Transverse colon (tissue), 4 donors: ENCODE measurements at regions not wholly inside any gene's neighbourhood (a gene's known extent, or its start where the extent isn't known, plus 50 kb on each side); places are given as distances from the start of the nearest gene placed in this dataset.

ENCODE experiments used
- DNase-seq: peaks from one replicate; pipeline ENCODE4 v3.0.0-alpha.2; 2019
- H3K27ac ChIP-seq, 4 donors: fragments of 200-600 bp; sonication (generic); 2 replicates each; pipeline ENCODE4 v1.5.1; 2016 to 2018; ENCODE audit warnings: inconsistent platforms in 4 of 4
- H3K27me3 ChIP-seq: fragments of 200-600 bp; sonication (generic); 2 replicates; pipeline ENCODE4 v1.5.1; 2017; ENCODE audit warnings: inconsistent platforms
- H3K36me3 ChIP-seq, 4 donors: fragments of 200-600 bp; sonication (generic); 2 replicates each; pipeline ENCODE4 v1.5.1; 2017 to 2019; ENCODE audit warnings: inconsistent platforms in 4 of 4
- H3K4me1 ChIP-seq, 4 donors: fragments of 200-600 bp; sonication (generic); 2 replicates each; pipeline ENCODE4 v1.5.1; 2017 to 2020; ENCODE audit warnings: inconsistent platforms in 4 of 4
- H3K4me3 ChIP-seq, 4 donors: fragments of 200-600 bp; sonication (generic); 1 replicate in 1 of 4; 2 replicates in 3 of 4; pipeline versions ENCODE4 v1.5.1 to v1.6.1; 2017 to 2019; ENCODE audit warnings: inconsistent platforms in 4 of 4
- H3K9me3 ChIP-seq, 2 donors: fragments of 200-600 bp; sonication (generic); 2 replicates each; pipeline ENCODE4 v1.5.1; 2017 to 2019; ENCODE audit warnings: inconsistent platforms in 2 of 2
- EP300 ChIP-seq: sonication (generic); formaldehyde crosslinking; IDR thresholded peaks from one replicate; pipeline ENCODE4 v1.6.1; 2017; ENCODE audit warnings: antibody characterized with exemption, low read depth
- POLR2A ChIP-seq: fragments of 450-650 bp; IDR thresholded peaks from one replicate; pipeline ENCODE4 v1.6.1; 2016; ENCODE audit warnings: antibody characterized with exemption, mild to moderate bottlenecking, moderate library complexity
- POLR2AphosphoS5 ChIP-seq, 3 donors: sonication (generic); formaldehyde crosslinking; IDR thresholded peaks; one replicate each; pipeline ENCODE4 v1.6.1; 2016; ENCODE audit warnings: antibody characterized with exemption in 3 of 3
- WGBS, 2 donors: methylation state at CpG; one replicate each; pipeline ENCODE4 v1.1.5; 2018; ENCODE audit warnings: low coverage in 1 of 2; 5-methylcytosine and 5-hydroxymethylcytosine counted together
- in situ Hi-C, 4 donors: fragments of 200-750 bp; cut with MboI; loops; one replicate each; pipeline versions ENCODE4 v1.15.0 to v1.15.1; 2017; ENCODE audit warnings: low sequenced_read_pairs in 3 of 4, low pct_ligation_motif_present in 1 of 4, low pct_unique_long_range_greater_than_20kb in 1 of 4
- intact Hi-C: fragments of 100-400 bp; cut with DNase I; formaldehyde crosslinking; loops from one replicate; pipeline ENCODE4 v1.15.1; 2023; ENCODE audit warnings: low total_unique reads
- TF ChIP-seq, protein P1 (sequence below), 5 experiments: fragments of 200-600 bp in 3 of 5; fragments of 450-650 bp in 2 of 5; sonication (generic) in 3 of 5; IDR thresholded peaks; 1 replicate in 2 of 5; 2 replicates in 3 of 5; pipeline ENCODE4 v1.5.1; 2016 to 2017; ENCODE audit warnings: antibody characterized with exemption in 5 of 5, inconsistent platforms in 3 of 5, mild to moderate bottlenecking in 2 of 5, moderate library complexity in 1 of 5

DNA sequence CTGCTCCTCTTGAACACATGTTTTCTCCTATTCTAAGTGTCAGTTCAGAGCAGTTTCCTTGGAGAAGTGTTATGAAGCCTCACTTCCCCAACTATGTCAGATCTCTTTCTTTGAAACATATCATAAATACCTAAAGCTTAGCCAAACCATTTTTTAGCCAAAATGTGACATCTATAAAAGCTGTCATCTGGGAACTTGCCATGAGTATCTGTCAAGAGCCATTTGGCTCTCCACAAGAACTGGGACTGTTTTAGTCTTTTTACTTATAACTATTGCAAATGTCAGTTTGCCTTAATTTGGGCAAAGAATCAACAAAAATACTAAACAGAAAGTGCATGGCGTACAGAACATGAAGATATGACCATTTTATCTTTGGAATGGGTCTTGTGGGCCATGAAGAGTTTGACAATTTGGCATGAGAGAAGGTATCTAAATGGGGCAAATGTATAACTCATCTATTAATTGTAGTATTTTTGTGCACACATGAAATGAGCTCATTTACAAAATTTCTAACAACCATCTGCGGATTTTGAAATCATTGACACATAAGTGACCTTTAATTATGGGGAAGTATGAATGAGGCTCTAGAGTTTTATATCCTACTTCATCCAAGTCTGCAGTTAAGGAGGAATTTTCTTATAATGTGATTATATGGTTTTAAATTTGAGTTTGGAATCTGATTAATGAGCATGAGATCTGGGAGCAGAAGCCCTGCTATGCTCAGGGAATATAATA, 129.1 kb upstream of the PACRGL start:
- H3K4me3 ChIP-seq = no peak overlapping the region
- H3K4me1 ChIP-seq = no peaks in the 10 kb centered on the region
- intact Hi-C loops (no loop called here), in situ Hi-C loops (loop anchor here in 1 of 4 donors (25.0 kb wide), 1 partner anchor 116 kb away; no protein-coding TSS in a partner anchor)
- TF ChIP-seq POLR2A (no peak), EP300 (no peak), POLR2AphosphoS5 (IDR thresholded peaks at IDR 0.05) (no peak)
- TF ChIP-seq, protein P1, sequence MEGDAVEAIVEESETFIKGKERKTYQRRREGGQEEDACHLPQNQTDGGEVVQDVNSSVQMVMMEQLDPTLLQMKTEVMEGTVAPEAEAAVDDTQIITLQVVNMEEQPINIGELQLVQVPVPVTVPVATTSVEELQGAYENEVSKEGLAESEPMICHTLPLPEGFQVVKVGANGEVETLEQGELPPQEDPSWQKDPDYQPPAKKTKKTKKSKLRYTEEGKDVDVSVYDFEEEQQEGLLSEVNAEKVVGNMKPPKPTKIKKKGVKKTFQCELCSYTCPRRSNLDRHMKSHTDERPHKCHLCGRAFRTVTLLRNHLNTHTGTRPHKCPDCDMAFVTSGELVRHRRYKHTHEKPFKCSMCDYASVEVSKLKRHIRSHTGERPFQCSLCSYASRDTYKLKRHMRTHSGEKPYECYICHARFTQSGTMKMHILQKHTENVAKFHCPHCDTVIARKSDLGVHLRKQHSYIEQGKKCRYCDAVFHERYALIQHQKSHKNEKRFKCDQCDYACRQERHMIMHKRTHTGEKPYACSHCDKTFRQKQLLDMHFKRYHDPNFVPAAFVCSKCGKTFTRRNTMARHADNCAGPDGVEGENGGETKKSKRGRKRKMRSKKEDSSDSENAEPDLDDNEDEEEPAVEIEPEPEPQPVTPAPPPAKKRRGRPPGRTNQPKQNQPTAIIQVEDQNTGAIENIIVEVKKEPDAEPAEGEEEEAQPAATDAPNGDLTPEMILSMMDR (IDR thresholded peaks at IDR 0.05) = no peak
- 80 to 82% methylated on average over 2 of the region's 2 CpGs for WGBS, 2 donors
- H3K9me3 ChIP-seq = no peaks in the 10 kb centered on the region
- no peaks in the 10 kb centered on the region for H3K27me3 ChIP-seq
- no peak for DNase-seq
- H3K27ac ChIP-seq = no peak overlapping the region
- no peaks in the 10 kb centered on the region for H3K36me3 ChIP-seq

DNA sequence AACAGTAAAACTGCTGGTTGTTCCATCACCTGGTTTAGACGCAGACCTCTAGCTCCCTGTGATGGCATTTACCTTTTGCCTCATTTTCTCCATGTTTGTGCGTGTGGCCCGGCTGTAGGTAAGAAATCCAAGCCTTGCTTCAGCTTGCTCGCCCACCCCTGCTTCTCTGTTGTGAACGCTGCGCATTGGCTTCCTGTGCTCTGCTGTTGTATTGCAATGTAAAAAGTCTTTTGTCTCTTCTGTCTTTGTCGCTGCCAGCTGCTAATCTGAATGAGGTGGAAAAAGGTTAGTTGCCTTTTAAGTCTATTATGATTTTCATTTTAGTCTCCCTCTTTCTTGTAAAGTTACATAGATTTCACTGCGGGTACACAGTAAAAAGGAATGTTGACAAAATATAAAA, 127.3 kb upstream of the PACRGL start:
- no peak overlapping the region for H3K27ac ChIP-seq
- no peak for DNase-seq
- 88 to 89% methylated on average over 8 of the region's 8 CpGs for WGBS, 2 donors
- no peaks in the 10 kb centered on the region for H3K9me3 ChIP-seq
- H3K4me3 ChIP-seq = no peak overlapping the region
- intact Hi-C loops = no loop called here
- H3K4me1 ChIP-seq = no peaks in the 10 kb centered on the region
- in situ Hi-C loops = loop anchor here in 1 of 4 donors (25.0 kb wide), 1 partner anchor 114 kb away; no protein-coding TSS in a partner anchor
- TF ChIP-seq EP300 = no peak
- TF ChIP-seq POLR2AphosphoS5 (IDR thresholded peaks at IDR 0.05) = no peak
- TF ChIP-seq, protein P1 (IDR thresholded peaks at IDR 0.05) = no peak
- TF ChIP-seq POLR2A = no peak
- no peaks in the 10 kb centered on the region for H3K27me3 ChIP-seq
- H3K36me3 ChIP-seq = no peaks in the 10 kb centered on the region

DNA sequence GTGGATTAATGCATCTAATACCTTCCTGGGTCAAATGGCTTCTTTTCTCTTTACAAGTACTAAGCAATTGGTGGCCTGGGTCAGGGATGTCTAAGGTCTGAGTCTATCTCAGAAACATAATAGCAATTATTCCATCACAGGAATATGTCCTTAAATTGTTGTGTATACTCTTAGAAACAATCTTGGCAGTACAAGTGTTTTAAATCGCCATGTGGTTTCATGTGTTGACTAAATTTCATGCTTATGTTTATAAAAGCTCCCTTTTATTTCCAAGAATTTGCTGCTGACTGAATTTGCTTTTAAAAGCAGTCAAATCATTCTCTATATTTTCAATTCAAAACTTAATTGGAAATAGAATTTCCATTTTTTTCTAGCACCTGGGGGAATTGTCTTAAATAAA, 125.3 kb upstream of the PACRGL start:
- in situ Hi-C loops = loop anchor here in 1 of 4 donors (25.0 kb wide), 1 partner anchor 112 kb away; no protein-coding TSS in a partner anchor
- H3K4me3 ChIP-seq = no peak overlapping the region
- TF ChIP-seq POLR2AphosphoS5 (IDR thresholded peaks at IDR 0.05) (no peak), EP300 (no peak), POLR2A (no peak)
- TF ChIP-seq, protein P1 (IDR thresholded peaks at IDR 0.05) = no peak
- no peak for DNase-seq
- no peaks in the 10 kb centered on the region for H3K9me3 ChIP-seq
- WGBS, 2 donors = 67 to 69% methylated on average over 1 of the region's 1 CpG
- no peak overlapping the region for H3K27ac ChIP-seq
- no peaks in the 10 kb centered on the region for H3K27me3 ChIP-seq
- H3K4me1 ChIP-seq = no peaks in the 10 kb centered on the region
- H3K36me3 ChIP-seq = no peaks in the 10 kb centered on the region
- intact Hi-C loops = no loop called here

DNA sequence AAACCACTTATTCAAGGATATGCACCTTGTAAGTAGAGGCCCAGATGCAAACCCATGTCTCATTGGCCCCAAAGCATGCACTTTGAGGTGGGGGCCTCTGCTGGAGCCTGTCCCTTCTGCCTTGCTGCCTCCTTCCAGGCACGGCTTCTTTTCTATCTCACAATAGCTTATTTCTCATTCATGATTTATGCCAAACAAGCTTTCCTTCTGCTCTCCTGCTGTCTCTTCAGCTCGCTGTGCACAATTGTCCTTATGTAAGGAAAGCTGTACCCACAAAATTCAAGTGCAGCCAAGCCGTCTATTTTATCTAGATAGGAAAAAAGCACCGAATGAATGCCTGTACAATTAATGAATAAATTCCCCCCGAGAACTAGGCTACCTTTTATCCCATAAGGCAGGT, 124.8 kb upstream of the PACRGL start:
- Histone ChIP-seq H3K36me3 (no peaks in the 10 kb centered on the region), H3K4me1 (peaks cover 0 to 2% (median 0%) of the 10 kb centered on the region in 4 donors), H3K27me3 (no peaks in the 10 kb centered on the region), H3K9me3 (no peaks in the 10 kb centered on the region), H3K27ac (no peak overlapping the region), H3K4me3 (no peak overlapping the region)
- DNase-seq = no peak
- intact Hi-C loops = no loop called here
- TF ChIP-seq, protein P1 (IDR thresholded peaks at IDR 0.05) = no peak
- TF ChIP-seq POLR2AphosphoS5 (IDR thresholded peaks at IDR 0.05) (no peak), EP300 (no peak), POLR2A (no peak)
- WGBS, 2 donors = 87 to 92% methylated on average over 5 of the region's 5 CpGs
- in situ Hi-C loops = no loop called here
